PFSK-1 (cell line): ENCODE measurements at regions not wholly inside any gene's neighbourhood (a gene's known extent, or its start where the extent isn't known, plus 50 kb on each side); places are given as distances from the start of the nearest gene placed in this dataset.

ENCODE experiments used
- FOXP2 ChIP-seq: optimal IDR thresholded peaks from 2 replicates; pipeline ENCODE3; 2011; ENCODE audit warnings: borderline replicate concordance, control low read depth, inconsistent platforms; ENCODE audit not compliant: insufficient read depth; ENCODE audit errors: extremely low read length, extremely low read depth
- POLR2AphosphoS5 ChIP-seq: IDR thresholded peaks from 2 replicates; pipeline ENCODE4 v1.6.1; 2012; ENCODE audit warnings: low read depth, mild to moderate bottlenecking, control low read depth, low read length, moderate library complexity
- REST ChIP-seq, 2 experiments: IDR thresholded peaks; 2 replicates each; pipeline versions ENCODE4 v1.6.1 to v1.8.0; 2011 to 2012; ENCODE audit warnings: low read depth in 2 of 2, low read length in 2 of 2, control low read depth in 1 of 2, inconsistent platforms in 1 of 2, mild to moderate bottlenecking in 1 of 2, moderate library complexity in 1 of 2; ENCODE audit not compliant: insufficient read depth in 1 of 2
- SIN3A ChIP-seq: IDR thresholded peaks from 2 replicates; pipeline ENCODE4 v1.6.1; 2012; ENCODE audit warnings: mild to moderate bottlenecking, low read length, moderate library complexity, borderline replicate concordance; ENCODE audit not compliant: insufficient read depth
- TAF1 ChIP-seq: IDR thresholded peaks from 2 replicates; pipeline ENCODE4 v1.6.1; 2012; ENCODE audit warnings: low read length, control low read depth, borderline replicate concordance; ENCODE audit not compliant: insufficient read depth

GRCh38 chr14:44041700-44042099 is 465.4 kb downstream of the FSCB start:
- TF ChIP-seq POLR2AphosphoS5 (no peak), TAF1 (no peak), REST (IDR thresholded peaks at IDR 0.05; ENCODE audit: insufficient read depth in 1 of 2, low read depth in 2 of 2, low read length in 2 of 2) (no peak), SIN3A (no peak), FOXP2 (no peak)
